H9 (cell line): ENCODE measurements at regions not wholly inside any gene's neighbourhood (a gene's known extent, or its start where the extent isn't known, plus 50 kb on each side); places are given as distances from the start of the nearest gene placed in this dataset.

Experiments used
- DNase-seq: peaks from one replicate; pipeline ENCODE4 v3.0.0-alpha.2; 2017
- H2AFZ ChIP-seq: one replicate; pipeline ENCODE4 v1.6.1; 2013; ENCODE audit warnings: mild to moderate bottlenecking, low read length, control low read depth, moderate library complexity
- H2AK5ac ChIP-seq: 2 replicates; pipeline ENCODE4 v1.6.1; 2013; ENCODE audit warnings: low read length, control low read depth, mixed read lengths; ENCODE audit not compliant: insufficient read length
- H2BK120ac ChIP-seq: one replicate; pipeline ENCODE4 v1.6.1; 2013; ENCODE audit warnings: low read depth, mild to moderate bottlenecking, low read length, control low read depth, inconsistent platforms; ENCODE audit not compliant: poor library complexity, severe bottlenecking
- H2BK12ac ChIP-seq: 2 replicates; pipeline ENCODE4 v1.6.1; 2013; ENCODE audit warnings: low read length, control low read depth, mixed read lengths, low read depth; ENCODE audit not compliant: insufficient read length
- H2BK15ac ChIP-seq: 2 replicates; pipeline ENCODE4 v1.6.1; 2013; ENCODE audit warnings: low read depth, low read length, control low read depth
- H2BK20ac ChIP-seq: one replicate; pipeline ENCODE4 v1.6.1; 2013; ENCODE audit warnings: low read depth, mild to moderate bottlenecking, low read length, control low read depth, inconsistent platforms; ENCODE audit not compliant: poor library complexity, severe bottlenecking
- H2BK5ac ChIP-seq: 2 replicates; pipeline ENCODE4 v1.6.1; 2013; ENCODE audit warnings: low read length, control low read depth, mixed read lengths; ENCODE audit not compliant: insufficient read length
- H3K14ac ChIP-seq: 2 replicates; pipeline ENCODE4 v1.6.1; 2013; ENCODE audit warnings: low read length, control low read depth; ENCODE audit not compliant: insufficient read depth
- H3K18ac ChIP-seq: 2 replicates; pipeline ENCODE4 v1.6.1; 2013; ENCODE audit warnings: low read depth, mild to moderate bottlenecking, mixed read lengths, low read length, control low read depth; ENCODE audit not compliant: insufficient read length
- H3K23ac ChIP-seq: 2 replicates; pipeline ENCODE4 v1.6.1; 2013; ENCODE audit warnings: low read length, control low read depth, mixed read lengths, low read depth; ENCODE audit not compliant: insufficient read length
- H3K23me2 ChIP-seq: 2 replicates; pipeline ENCODE4 v1.6.1; 2013; ENCODE audit warnings: low read depth, mild to moderate bottlenecking, mixed read lengths, low read length, control low read depth; ENCODE audit not compliant: insufficient read length, poor library complexity, severe bottlenecking
- H3K27ac ChIP-seq: 2 replicates; pipeline ENCODE4 v1.5.1; 2013; ENCODE audit warnings: low read length, control low read depth, mixed read lengths, low read depth; ENCODE audit not compliant: insufficient read length
- H3K27me3 ChIP-seq: 2 replicates; pipeline ENCODE4 v1.6.1; 2013; ENCODE audit warnings: low read length, control low read depth, inconsistent platforms; ENCODE audit not compliant: insufficient read depth
- H3K4ac ChIP-seq: 2 replicates; pipeline ENCODE4 v1.6.1; 2013; ENCODE audit warnings: low read depth, mild to moderate bottlenecking, control low read depth, inconsistent platforms, low read length, moderate library complexity
- H3K4me1 ChIP-seq: 2 replicates; pipeline ENCODE4 v1.6.1; 2013; ENCODE audit warnings: low read length, control low read depth, inconsistent platforms; ENCODE audit not compliant: insufficient read depth
- H3K4me2 ChIP-seq: 2 replicates; pipeline ENCODE4 v1.6.1; 2013; ENCODE audit warnings: low read length, control low read depth, mixed read lengths; ENCODE audit not compliant: insufficient read length, insufficient read depth
- H3K56ac ChIP-seq: 2 replicates; pipeline ENCODE4 v1.6.1; 2013; ENCODE audit warnings: low read depth, mild to moderate bottlenecking, mixed read lengths, low read length, control low read depth; ENCODE audit not compliant: insufficient read length
- H3K79me1 ChIP-seq: 2 replicates; pipeline ENCODE4 v1.6.1; 2013; ENCODE audit warnings: low read depth, mild to moderate bottlenecking, moderate library complexity, low read length, control low read depth, inconsistent platforms; ENCODE audit not compliant: insufficient read depth, poor library complexity, severe bottlenecking
- H3K79me2 ChIP-seq: 2 replicates; pipeline ENCODE4 v1.6.1; 2013; ENCODE audit warnings: low read length, control low read depth, inconsistent platforms; ENCODE audit not compliant: insufficient read depth
- H3K9ac ChIP-seq: 2 replicates; pipeline ENCODE4 v1.6.1; 2013; ENCODE audit warnings: low read length, control low read depth, mixed read lengths; ENCODE audit not compliant: insufficient read length; ENCODE audit errors: extremely low read depth
- H3K9me3 ChIP-seq: one replicate; pipeline ENCODE4 v1.6.1; 2013; ENCODE audit warnings: low read depth, low read length, inconsistent platforms; ENCODE audit not compliant: control insufficient read depth
- H3T11ph ChIP-seq: one replicate; pipeline ENCODE4 v1.6.1; 2013; ENCODE audit warnings: mild to moderate bottlenecking, low read length, control low read depth, inconsistent platforms
- H4K20me1 ChIP-seq: one replicate; pipeline ENCODE4 v1.6.1; 2013; ENCODE audit not compliant: control insufficient read depth, insufficient read length, insufficient read depth
- H4K5ac ChIP-seq: 2 replicates; pipeline ENCODE4 v1.6.1; 2013; ENCODE audit warnings: low read depth, mild to moderate bottlenecking, mixed read lengths, low read length, control low read depth; ENCODE audit not compliant: insufficient read length
- H4K8ac ChIP-seq: replicated peaks from 2 replicates; pipeline ENCODE4 v1.6.1; 2013; ENCODE audit warnings: low read length, control low read depth, mixed read lengths, low read depth; ENCODE audit not compliant: insufficient read length
- H4K91ac ChIP-seq: 2 replicates; pipeline ENCODE4 v1.6.1; 2013; ENCODE audit warnings: low read depth, mild to moderate bottlenecking, moderate library complexity, mixed read lengths, low read length, control low read depth; ENCODE audit not compliant: insufficient read length
- H3K27ac Mint-ChIP-seq, 3 experiments: 2 replicates in 2 of 3; 3 replicates in 1 of 3; pipeline ENCODE4 v1.8.0; 2020 to 2021; ENCODE audit warnings: mixed read lengths in 3 of 3, mild to moderate bottlenecking in 1 of 3, moderate library complexity in 1 of 3
- H3K27me3 Mint-ChIP-seq: 2 replicates; pipeline ENCODE4 v1.8.0; 2021; ENCODE audit warnings: low read depth, mild to moderate bottlenecking, moderate library complexity, mixed read lengths
- H3K36me3 Mint-ChIP-seq, 3 experiments: 2 replicates in 2 of 3; 3 replicates in 1 of 3; pipeline ENCODE4 v1.8.0; 2020 to 2021; ENCODE audit warnings: low read depth in 3 of 3, mixed read lengths in 3 of 3; ENCODE audit not compliant: insufficient read depth in 1 of 3
- H3K4me1 Mint-ChIP-seq, 2 experiments: 2 replicates each; pipeline ENCODE4 v1.8.0; 2020; ENCODE audit warnings: mixed read lengths in 2 of 2
- H3K4me3 Mint-ChIP-seq, 2 experiments: 2 replicates in 1 of 2; 3 replicates in 1 of 2; pipeline ENCODE4 v1.8.0; 2020 to 2021; ENCODE audit warnings: mild to moderate bottlenecking in 2 of 2, mixed read lengths in 2 of 2, moderate library complexity in 1 of 2
- H3K9me3 Mint-ChIP-seq, 2 experiments: 2 replicates in 1 of 2; 3 replicates in 1 of 2; pipeline ENCODE4 v1.8.0; 2020; ENCODE audit warnings: mild to moderate bottlenecking in 2 of 2, mixed read lengths in 2 of 2, moderate library complexity in 1 of 2
- CTCF ChIP-seq: fragments of 200-600 bp; sonication (generic); conservative IDR thresholded peaks from 3 replicates; pipeline ENCODE4 v1.8.0; 2021; ENCODE audit warnings: antibody characterized with exemption, mild to moderate bottlenecking
- WGBS: extraction: QIAGEN DNeasy Blood & Tissue Kit; methylation state at CpG from one replicate; pipeline ENCODE4 v1.1.7; 2013; ENCODE audit warnings: missing lambda C conversion rate, low lambda C conversion rate, mixed read lengths; ENCODE audit not compliant: insufficient read length; ENCODE audit errors: extremely low coverage; 5-methylcytosine and 5-hydroxymethylcytosine counted together

DNA sequence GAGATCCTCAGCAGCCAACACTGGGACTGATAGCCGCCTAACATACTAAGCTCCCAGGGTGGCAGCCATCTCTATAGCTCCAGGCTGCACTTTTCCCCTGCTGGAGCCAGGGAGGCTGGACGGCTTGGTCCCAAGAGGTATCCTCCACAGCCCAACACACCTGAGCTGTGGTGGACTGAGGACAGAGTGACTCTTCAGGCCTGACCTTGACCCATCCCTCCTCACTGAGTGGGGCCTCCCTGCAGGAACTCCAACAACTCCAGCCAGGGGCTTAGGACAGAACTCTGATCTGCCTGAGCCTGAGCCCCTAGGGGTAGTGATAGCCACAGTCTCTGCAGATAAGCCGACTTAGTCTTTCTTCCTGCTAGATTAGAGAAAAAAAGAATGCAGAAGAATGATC lies 958.1 kb upstream of the PRR20A start:
- no peak overlapping the region for H3K4ac ChIP-seq
- no peak for TF ChIP-seq CTCF
- WGBS: no CpG with 5 or more reads among the region's 3 CpGs
- H3K9me3 Mint-ChIP-seq: peaks cover 3 to 5% of the 10 kb centered on the region in 2 experiments; a peak in 3 of 5 replicates
- no peak for DNase-seq
- H3K27ac ChIP-seq: no peak overlapping the region
- H2BK120ac ChIP-seq: no peak overlapping the region
- peaks cover 0 to under 1% (median 0%) of the 10 kb centered on the region in 3 experiments; a peak in 1 of 7 replicates for H3K36me3 Mint-ChIP-seq
- H4K8ac ChIP-seq: no peak overlapping the region
- no peak overlapping the region for H3T11ph ChIP-seq
- no peak overlapping the region for H3K23ac ChIP-seq
- no peak overlapping the region for H3K9ac ChIP-seq
- no peaks in the 10 kb centered on the region for H3K4me1 Mint-ChIP-seq
- H3K4me2 ChIP-seq: no peak overlapping the region
- H2BK15ac ChIP-seq: no peak overlapping the region
- H4K5ac ChIP-seq: no peak overlapping the region
- H2BK5ac ChIP-seq: no peak overlapping the region
- H4K20me1 ChIP-seq: no peaks in the 10 kb centered on the region
- no peak overlapping the region for H3K18ac ChIP-seq
- no peak overlapping the region for H3K27ac Mint-ChIP-seq
- no peaks in the 10 kb centered on the region; the same call in 1 of the 2 replicates for H3K27me3 Mint-ChIP-seq
- H2AFZ ChIP-seq: no peak overlapping the region
- H2BK12ac ChIP-seq: no peak overlapping the region
- no peaks in the 10 kb centered on the region for H3K4me1 ChIP-seq
- no peak overlapping the region for H3K4me3 Mint-ChIP-seq
- no peak overlapping the region for H3K56ac ChIP-seq
- no peak overlapping the region for H2BK20ac ChIP-seq
- no peak overlapping the region for H2AK5ac ChIP-seq
- no peaks in the 10 kb centered on the region for H3K79me1 ChIP-seq
- H3K27me3 ChIP-seq: no peaks in the 10 kb centered on the region
- no peaks in the 10 kb centered on the region for H3K79me2 ChIP-seq
- H3K14ac ChIP-seq: no peak overlapping the region
- no peak overlapping the region for H4K91ac ChIP-seq
- H3K9me3 ChIP-seq: no peaks in the 10 kb centered on the region
- H3K23me2 ChIP-seq: no peaks in the 10 kb centered on the region
